ENCODE measurements at regions not wholly inside any gene's neighbourhood (a gene's known extent, or its start where the extent isn't known, plus 50 kb on each side); places are given as distances from the start of the nearest gene placed in this dataset.

DNA sequence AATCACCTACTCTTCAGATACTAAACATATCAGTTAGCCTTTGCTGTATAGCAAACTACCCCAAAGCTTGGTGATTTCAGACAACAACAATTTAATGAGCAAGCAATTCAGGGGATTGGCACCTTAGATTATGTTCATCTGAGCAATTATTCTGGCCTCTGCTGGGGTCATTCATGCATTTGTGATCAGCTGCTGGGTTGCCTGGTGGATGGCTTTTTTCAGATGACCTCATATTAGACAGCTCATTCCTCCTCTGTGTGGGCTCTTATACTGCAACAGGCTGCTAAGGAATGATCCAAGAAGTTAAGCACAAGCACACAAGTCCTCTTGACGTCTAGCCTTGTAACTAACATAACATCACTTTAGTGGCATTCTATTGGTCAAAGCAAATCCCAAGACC, 153.0 kb upstream of the PPP1R2C start:
- TF ChIP-seq POLR2A (IDR thresholded peaks at IDR 0.05): no peak
- TF ChIP-seq, protein P1, sequence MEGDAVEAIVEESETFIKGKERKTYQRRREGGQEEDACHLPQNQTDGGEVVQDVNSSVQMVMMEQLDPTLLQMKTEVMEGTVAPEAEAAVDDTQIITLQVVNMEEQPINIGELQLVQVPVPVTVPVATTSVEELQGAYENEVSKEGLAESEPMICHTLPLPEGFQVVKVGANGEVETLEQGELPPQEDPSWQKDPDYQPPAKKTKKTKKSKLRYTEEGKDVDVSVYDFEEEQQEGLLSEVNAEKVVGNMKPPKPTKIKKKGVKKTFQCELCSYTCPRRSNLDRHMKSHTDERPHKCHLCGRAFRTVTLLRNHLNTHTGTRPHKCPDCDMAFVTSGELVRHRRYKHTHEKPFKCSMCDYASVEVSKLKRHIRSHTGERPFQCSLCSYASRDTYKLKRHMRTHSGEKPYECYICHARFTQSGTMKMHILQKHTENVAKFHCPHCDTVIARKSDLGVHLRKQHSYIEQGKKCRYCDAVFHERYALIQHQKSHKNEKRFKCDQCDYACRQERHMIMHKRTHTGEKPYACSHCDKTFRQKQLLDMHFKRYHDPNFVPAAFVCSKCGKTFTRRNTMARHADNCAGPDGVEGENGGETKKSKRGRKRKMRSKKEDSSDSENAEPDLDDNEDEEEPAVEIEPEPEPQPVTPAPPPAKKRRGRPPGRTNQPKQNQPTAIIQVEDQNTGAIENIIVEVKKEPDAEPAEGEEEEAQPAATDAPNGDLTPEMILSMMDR (IDR thresholded peaks at IDR 0.05 in 4 of 5, conservative IDR thresholded peaks at IDR 0.05 in 1 of 5): no peak
- ATAC-seq: no peak
- intact Hi-C loops (cut with DNase I; ENCODE audit: low total_unique reads): no loop called here

DNA sequence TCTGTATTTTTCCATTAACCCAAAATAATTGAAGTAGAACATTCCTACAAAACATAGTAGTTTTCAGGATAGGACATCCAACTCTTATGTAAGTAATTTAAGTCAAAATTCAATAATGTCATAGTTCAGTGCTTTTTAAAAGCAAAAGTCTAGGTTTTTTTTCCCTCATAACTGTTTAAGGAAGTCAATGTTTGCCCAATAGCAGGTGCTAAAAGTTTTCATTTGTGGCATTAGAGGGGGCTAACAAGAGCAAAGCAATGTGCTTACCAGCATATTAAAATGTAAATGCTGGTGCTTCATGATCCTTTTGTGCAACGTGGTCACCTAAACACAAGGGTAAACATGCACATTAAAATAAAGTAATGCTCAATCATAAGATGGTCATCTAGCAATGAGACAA, 155.2 kb upstream of the PPP1R2C start:
- no peak overlapping the region for H3K4me3 ChIP-seq
- TF ChIP-seq, protein P1 (IDR thresholded peaks at IDR 0.05 in 4 of 5, conservative IDR thresholded peaks at IDR 0.05 in 1 of 5): no peak
- TF ChIP-seq POLR2A (IDR thresholded peaks at IDR 0.05): no peak
- DNase-seq (no peak), ATAC-seq (no peak)
- H3K4me1 ChIP-seq: no peaks in the 10 kb centered on the region
- H3K27ac ChIP-seq: no peak overlapping the region
- H3K9me3 ChIP-seq: no peaks in the 10 kb centered on the region
- no peaks in the 10 kb centered on the region for H3K27me3 ChIP-seq
- intact Hi-C loops (cut with DNase I; ENCODE audit: low total_unique reads): no loop called here
- in situ Hi-C loops (cut with MboI; ENCODE audit: low sequenced_read_pairs in 4 of 4): no loop called here
- no peaks in the 10 kb centered on the region for H3K36me3 ChIP-seq

More for the DNA sequence above, 153.0 kb upstream of the PPP1R2C start:
- H3K27ac ChIP-seq: no peak overlapping the region
- no peaks in the 10 kb centered on the region for H3K36me3 ChIP-seq
- no peak overlapping the region for H3K4me3 ChIP-seq
- DNase-seq: no peak
- in situ Hi-C loops (cut with MboI; ENCODE audit: low sequenced_read_pairs in 4 of 4): no loop called here
- no peaks in the 10 kb centered on the region for H3K9me3 ChIP-seq
- no peaks in the 10 kb centered on the region for H3K4me1 ChIP-seq
- H3K27me3 ChIP-seq: no peaks in the 10 kb centered on the region

DNA sequence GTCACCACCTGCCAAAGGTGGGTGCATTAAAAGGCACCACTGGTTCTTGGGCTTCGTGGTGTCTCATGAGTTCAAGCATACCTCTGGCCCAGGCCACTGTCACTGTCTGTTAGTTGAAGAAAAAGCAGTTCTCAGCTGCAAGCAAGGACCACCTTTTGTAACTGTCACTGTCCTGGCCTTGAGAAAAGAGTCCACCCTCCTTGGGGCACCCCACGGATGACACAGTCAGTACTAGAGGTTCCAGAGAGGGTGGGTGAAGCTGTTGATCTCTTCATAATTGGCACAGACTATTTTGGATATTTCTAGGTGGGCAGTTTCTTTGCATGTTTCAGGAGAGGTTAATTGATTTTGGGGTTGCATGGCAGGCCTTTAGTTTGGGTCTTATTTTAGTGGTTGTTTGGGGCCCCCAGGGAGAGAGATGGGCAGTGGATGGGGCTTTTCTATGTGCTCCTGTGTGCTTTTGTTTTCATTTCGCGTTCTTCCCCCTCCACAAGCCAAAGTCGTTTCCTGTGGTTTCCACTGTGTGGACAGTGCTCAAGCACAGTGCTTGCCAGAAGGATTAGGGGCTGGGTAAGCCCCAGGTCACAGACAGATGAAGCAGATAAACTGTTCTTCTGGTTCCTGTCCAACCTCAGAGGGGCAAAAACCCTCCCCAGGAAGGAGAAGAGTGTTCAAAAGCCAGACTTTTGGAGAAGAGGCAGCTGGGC, 156.2 kb upstream of the PPP1R2C start:
- Histone ChIP-seq H3K36me3 (no peaks in the 10 kb centered on the region), H3K4me1 (no peaks in the 10 kb centered on the region), H3K9me3 (no peaks in the 10 kb centered on the region), H3K4me3 (no peak overlapping the region), H3K27ac (no peak overlapping the region), H3K27me3 (no peaks in the 10 kb centered on the region)
- in situ Hi-C loops (cut with MboI; ENCODE audit: low sequenced_read_pairs in 4 of 4): no loop called here
- ATAC-seq: no peak
- no peak for TF ChIP-seq POLR2A (IDR thresholded peaks at IDR 0.05)
- TF ChIP-seq, protein P1 (IDR thresholded peaks at IDR 0.05 in 4 of 5, conservative IDR thresholded peaks at IDR 0.05 in 1 of 5): no peak
- DNase-seq: no peak
- intact Hi-C loops (cut with DNase I; ENCODE audit: low total_unique reads): no loop called here

DNA sequence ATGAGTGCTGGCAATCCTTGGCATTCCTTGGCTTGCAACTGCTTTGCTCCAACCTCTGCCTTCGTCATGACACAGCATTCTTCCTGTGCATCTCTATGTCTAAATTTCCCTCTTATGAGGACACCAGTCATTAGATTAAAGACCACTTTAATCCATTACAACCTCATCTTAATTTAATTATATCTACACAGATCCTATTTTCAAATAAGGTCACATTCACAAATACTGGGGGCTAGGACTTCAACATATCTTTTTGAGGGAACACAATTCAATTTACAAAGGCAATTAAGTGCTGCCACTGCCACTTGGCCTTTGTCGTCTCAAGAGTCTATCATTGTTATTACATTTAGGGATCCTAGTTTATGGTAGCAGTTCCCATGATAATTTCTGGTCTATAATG, 163.7 kb upstream of the PPP1R2C start:
- intact Hi-C loops (cut with DNase I; ENCODE audit: low total_unique reads) (no loop called here), in situ Hi-C loops (cut with MboI; ENCODE audit: low sequenced_read_pairs in 4 of 4) (no loop called here)
- Histone ChIP-seq H3K4me1 (no peaks in the 10 kb centered on the region), H3K27me3 (no peaks in the 10 kb centered on the region), H3K36me3 (no peaks in the 10 kb centered on the region), H3K27ac (no peak overlapping the region), H3K4me3 (no peak overlapping the region), H3K9me3 (no peaks in the 10 kb centered on the region)
- ATAC-seq: no peak
- no peak for DNase-seq
- TF ChIP-seq, protein P1 (IDR thresholded peaks at IDR 0.05 in 4 of 5, conservative IDR thresholded peaks at IDR 0.05 in 1 of 5): no peak
- TF ChIP-seq POLR2A (IDR thresholded peaks at IDR 0.05): no peak
